SK-N-SH (cell line): ENCODE measurements at regions not wholly inside any gene's neighbourhood (a gene's known extent, or its start where the extent isn't known, plus 50 kb on each side); places are given as distances from the start of the nearest gene placed in this dataset.

Experiments
- CTCF ChIA-PET: fragments of 300-600, 350-600 bp; formaldehyde crosslinking; extraction: SDS; loops from one replicate; lab custom pipeline; 2021; lab: Yijun Ruan, JAX
- POLR2A ChIA-PET: fragments of 350-600 bp; sonication (Branson Sonifier 250); formaldehyde crosslinking; extraction: SDS; loops from one replicate; lab custom pipeline; 2020; ENCODE audit warnings: antibody characterized with exemption, inconsistent platforms; lab: Yijun Ruan, JAX
- DNase-seq: peaks from one replicate; pipeline ENCODE4 v3.0.0; 2012
- H2AFZ ChIP-seq: fragments of 200-600 bp; sonication (generic); 2 replicates; pipeline ENCODE4 v1.8.1; 2016; ENCODE audit warnings: antibody characterized with exemption, mild to moderate bottlenecking, low read depth
- H3F3A ChIP-seq: fragments of 200-600 bp; sonication (generic); replicated peaks from 2 replicates; pipeline ENCODE3; 2016; ENCODE audit warnings: antibody characterized with exemption, mild to moderate bottlenecking; ENCODE audit not compliant: insufficient read depth
- H3K27ac ChIP-seq, 2 experiments: fragments of 200-500 bp in 1 of 2; fragments of 200-600 bp in 1 of 2; sonication (Bioruptor generic) in 1 of 2; sonication (generic), shearing (Covaris generic) in 1 of 2; 2 replicates each; pipeline versions ENCODE4 v1.5.1 to v1.6.1; 2014 to 2016; ENCODE audit warnings: low read depth in 2 of 2, inconsistent platforms in 1 of 2, low read length in 1 of 2, mild to moderate bottlenecking in 1 of 2, mixed read lengths in 1 of 2
- H3K27me3 ChIP-seq: fragments of 200-600 bp; sonication (generic), shearing (Covaris generic); 2 replicates; pipeline ENCODE4 v1.6.1; 2016; ENCODE audit warnings: mixed run types; ENCODE audit not compliant: insufficient read depth
- H3K36me3 ChIP-seq, 2 experiments: fragments of 200-500 bp in 1 of 2; fragments of 200-600 bp in 1 of 2; sonication (Bioruptor generic) in 1 of 2; sonication (generic) in 1 of 2; replicated peaks in 1 of 2; 2 replicates each; pipeline versions ENCODE3 to v1.5.1; 2014 to 2016; ENCODE audit warnings: low read length in 1 of 2, mild to moderate bottlenecking in 1 of 2; ENCODE audit not compliant: insufficient read depth in 2 of 2, control insufficient read depth in 1 of 2
- H3K4me1 ChIP-seq, 2 experiments: fragments of 200-500 bp in 1 of 2; fragments of 200-600 bp in 1 of 2; sonication (Bioruptor generic) in 1 of 2; sonication (generic), shearing (Covaris generic) in 1 of 2; 2 replicates each; pipeline versions ENCODE4 v1.5.1 to v1.6.1; 2014 to 2016; ENCODE audit warnings: low read depth in 1 of 2, low read length in 1 of 2, mixed run types in 1 of 2; ENCODE audit not compliant: insufficient read depth in 2 of 2, control insufficient read depth in 1 of 2
- H3K4me2 ChIP-seq: fragments of 200-600 bp; sonication (generic), shearing (Covaris generic); 2 replicates; pipeline ENCODE4 v1.6.1; 2017; ENCODE audit warnings: mixed run types
- H3K4me3 ChIP-seq, 2 experiments: fragments of 200-500 bp in 1 of 2; fragments of 200-600 bp in 1 of 2; sonication (Bioruptor generic) in 1 of 2; sonication (generic), shearing (Covaris generic) in 1 of 2; 2 replicates each; pipeline versions ENCODE4 v1.5.1 to v1.8.1; 2014 to 2016; ENCODE audit warnings: low read depth in 2 of 2, inconsistent platforms in 1 of 2, low read length in 1 of 2, mild to moderate bottlenecking in 1 of 2, mixed read lengths in 1 of 2, moderate library complexity in 1 of 2
- H3K79me2 ChIP-seq: fragments of 200-600 bp; sonication (generic); 2 replicates; pipeline ENCODE4 v1.8.1; 2017; ENCODE audit warnings: mild to moderate bottlenecking; ENCODE audit not compliant: insufficient read depth
- H3K9ac ChIP-seq: fragments of 200-600 bp; sonication (generic); 2 replicates; pipeline ENCODE4 v1.6.1; 2017; ENCODE audit warnings: mixed run types
- H3K9me2 ChIP-seq: fragments of 200-600 bp; sonication (generic); 2 replicates; pipeline ENCODE4 v1.6.1; 2017; ENCODE audit warnings: mixed run types
- H3K9me3 ChIP-seq: fragments of 200-600 bp; sonication (generic); 2 replicates; pipeline ENCODE4 v1.6.1; 2017; ENCODE audit warnings: mixed run types, mild to moderate bottlenecking, moderate library complexity
- H4K20me1 ChIP-seq: fragments of 200-600 bp; sonication (generic); 2 replicates; pipeline ENCODE4 v1.6.1; 2017; ENCODE audit warnings: mild to moderate bottlenecking, mixed run types; ENCODE audit not compliant: insufficient read depth
- ELF1 ChIP-seq: IDR thresholded peaks from 2 replicates; pipeline ENCODE4 v1.4.0; 2012
- EP300 ChIP-seq, 2 experiments: IDR thresholded peaks; 2 replicates each; pipeline versions ENCODE4 v1.4.0 to v1.6.1; 2012; ENCODE audit warnings: borderline replicate concordance in 1 of 2, low read depth in 1 of 2, low read length in 1 of 2
- EZH2phosphoT487 ChIP-seq: fragments of 200-600 bp; sonication (generic); IDR thresholded peaks from 2 replicates; pipeline ENCODE4 v1.6.1; 2017; ENCODE audit warnings: low read depth, mixed run types, mild to moderate bottlenecking, antibody characterized with exemption, moderate library complexity, borderline replicate concordance
- GABPA ChIP-seq: IDR thresholded peaks from 2 replicates; pipeline ENCODE4 v1.4.0; 2012; ENCODE audit warnings: low read depth, mild to moderate bottlenecking
- GATA2 ChIP-seq: sonication (generic); formaldehyde crosslinking; IDR thresholded peaks from 2 replicates; pipeline ENCODE4 v1.5.0; 2020; ENCODE audit warnings: mild to moderate bottlenecking, missing genetic modification reagents
- IRF3 ChIP-seq: fragments of 150-350 bp; IDR thresholded peaks from 2 replicates; pipeline ENCODE4 v1.6.1; 2016; ENCODE audit warnings: mild to moderate bottlenecking, low read depth, low read length
- MAX ChIP-seq: IDR thresholded peaks from 2 replicates; pipeline ENCODE4 v1.4.0; 2012; ENCODE audit warnings: low read depth
- MEF2A ChIP-seq: IDR thresholded peaks from 2 replicates; pipeline ENCODE4 v1.4.0; 2012; ENCODE audit warnings: low read depth, borderline replicate concordance
- MXI1 ChIP-seq: IDR thresholded peaks from 2 replicates; pipeline ENCODE4 v1.6.1; 2012; ENCODE audit warnings: mild to moderate bottlenecking, low read depth, low read length, improper control_type of control experiment
- RAD21 ChIP-seq: IDR thresholded peaks from 2 replicates; pipeline ENCODE4 v1.6.1; 2012; ENCODE audit warnings: mild to moderate bottlenecking, low read length
- RFX5 ChIP-seq: IDR thresholded peaks from 2 replicates; pipeline ENCODE4 v1.6.1; 2012; ENCODE audit warnings: mild to moderate bottlenecking, improper control_type of control experiment, low read length
- RXRA ChIP-seq: IDR thresholded peaks from 2 replicates; pipeline ENCODE4 v1.4.0; 2012; ENCODE audit warnings: low read depth, mild to moderate bottlenecking, borderline replicate concordance
- TAF1 ChIP-seq: IDR thresholded peaks from 2 replicates; pipeline ENCODE4 v1.6.1; 2012; ENCODE audit warnings: low read depth, mild to moderate bottlenecking, low read length, moderate library complexity, borderline replicate concordance
- TCF12 ChIP-seq: IDR thresholded peaks from 2 replicates; pipeline ENCODE4 v1.4.0; 2012
- USF1 ChIP-seq: IDR thresholded peaks from 2 replicates; pipeline ENCODE4 v1.4.0; 2012; ENCODE audit warnings: low read depth, borderline replicate concordance
- USF2 ChIP-seq: fragments of 150-350 bp; IDR thresholded peaks from 2 replicates; pipeline ENCODE4 v1.6.1; 2017; ENCODE audit warnings: antibody characterized with exemption, low read length, low read depth, borderline replicate concordance
- ZBTB33 ChIP-seq: IDR thresholded peaks from 2 replicates; pipeline ENCODE4 v1.4.0; 2012; ENCODE audit warnings: low read depth, borderline replicate concordance
- WGBS: methylation state at CpG from one replicate; pipeline ENCODE4 v1.1.6; 2017; ENCODE audit warnings: low lambda C conversion rate; 5-methylcytosine and 5-hydroxymethylcytosine counted together

GRCh38 chr5:4576908-4577307, 563.2 kb upstream of the ADAMTS16 start:
- H3K79me2 ChIP-seq = no peaks in the 10 kb centered on the region
- ChIA-PET POLR2A (no interaction called here), CTCF (no interaction called here)
- H3K36me3 ChIP-seq = no peaks in the 10 kb centered on the region
- H3K9ac ChIP-seq = no peak overlapping the region
- no peaks in the 10 kb centered on the region for H4K20me1 ChIP-seq
- no peak for DNase-seq
- 0 out of 2 replicates have a peak, but pooled peaks cover 6% of the 10 kb centered on the region for H3K27me3 ChIP-seq
- H3K4me1 ChIP-seq = no peaks in the 10 kb centered on the region
- no peaks in the 10 kb centered on the region for H3F3A ChIP-seq
- no peak overlapping the region for H3K4me2 ChIP-seq
- H3K27ac ChIP-seq = no peak overlapping the region
- no peaks in the 10 kb centered on the region for H3K9me2 ChIP-seq
- H2AFZ ChIP-seq = no peak overlapping the region
- no peaks in the 10 kb centered on the region for H3K9me3 ChIP-seq
- no peak for TF ChIP-seq GABPA
- TF ChIP-seq MAX = no peak
- TF ChIP-seq RAD21 = no peak
- no peak for TF ChIP-seq ZBTB33
- TF ChIP-seq MEF2A = no peak
- no peak for TF ChIP-seq GATA2
- no peak for TF ChIP-seq EZH2phosphoT487
- no peak overlapping the region for H3K4me3 ChIP-seq
- WGBS = 4% methylated on average over 14 of the region's 14 CpGs

- H3F3A ChIP-seq = no peaks in the 10 kb centered on the region
- H3K4me1 ChIP-seq = no peaks in the 10 kb centered on the region
- no peaks in the 10 kb centered on the region for H3K36me3 ChIP-seq
- DNase-seq = no peak
- 0 out of 2 replicates have a peak, but pooled peaks cover 6% of the 10 kb centered on the region for H3K27me3 ChIP-seq
- CTCF ChIA-PET = no interaction called here
- H3K4me2 ChIP-seq = no peak overlapping the region
- POLR2A ChIA-PET = no interaction called here
- H3K79me2 ChIP-seq = no peaks in the 10 kb centered on the region
- H3K9me3 ChIP-seq = no peaks in the 10 kb centered on the region
- no peak overlapping the region for H3K9ac ChIP-seq
- no peaks in the 10 kb centered on the region for H3K9me2 ChIP-seq
- no peak overlapping the region for H3K4me3 ChIP-seq
- no peaks in the 10 kb centered on the region for H4K20me1 ChIP-seq
- 7% methylated on average over 7 of the region's 7 CpGs for WGBS
- H2AFZ ChIP-seq = no peak overlapping the region
- TF ChIP-seq MEF2A (no peak), MAX (no peak), USF1 (no peak), RXRA (no peak), TCF12 (no peak), ELF1 (no peak), TAF1 (no peak), GATA2 (no peak), USF2 (no peak), RFX5 (no peak), MXI1 (no peak), IRF3 (no peak), GABPA (no peak), EP300 (IDR thresholded peaks at IDR 0.05; ENCODE audit: borderline replicate concordance in 1 of 2, low read depth in 1 of 2, low read length in 1 of 2) (no peak), ZBTB33 (no peak)
- no peak overlapping the region for H3K27ac ChIP-seq
These were observed 560.5 kb upstream of the ADAMTS16 start for GRCh38 chr5:4579679-4580078.
